ENCODE measurements at regions not wholly inside any gene's neighbourhood (a gene's known extent, or its start where the extent isn't known, plus 50 kb on each side); places are given as distances from the start of the nearest gene placed in this dataset.
"Not testable (repeated sequence)": the region's sequence is repeated elsewhere in the genome, so short reads cannot be mapped to it uniquely, and the experiment has no call there.

DNA sequence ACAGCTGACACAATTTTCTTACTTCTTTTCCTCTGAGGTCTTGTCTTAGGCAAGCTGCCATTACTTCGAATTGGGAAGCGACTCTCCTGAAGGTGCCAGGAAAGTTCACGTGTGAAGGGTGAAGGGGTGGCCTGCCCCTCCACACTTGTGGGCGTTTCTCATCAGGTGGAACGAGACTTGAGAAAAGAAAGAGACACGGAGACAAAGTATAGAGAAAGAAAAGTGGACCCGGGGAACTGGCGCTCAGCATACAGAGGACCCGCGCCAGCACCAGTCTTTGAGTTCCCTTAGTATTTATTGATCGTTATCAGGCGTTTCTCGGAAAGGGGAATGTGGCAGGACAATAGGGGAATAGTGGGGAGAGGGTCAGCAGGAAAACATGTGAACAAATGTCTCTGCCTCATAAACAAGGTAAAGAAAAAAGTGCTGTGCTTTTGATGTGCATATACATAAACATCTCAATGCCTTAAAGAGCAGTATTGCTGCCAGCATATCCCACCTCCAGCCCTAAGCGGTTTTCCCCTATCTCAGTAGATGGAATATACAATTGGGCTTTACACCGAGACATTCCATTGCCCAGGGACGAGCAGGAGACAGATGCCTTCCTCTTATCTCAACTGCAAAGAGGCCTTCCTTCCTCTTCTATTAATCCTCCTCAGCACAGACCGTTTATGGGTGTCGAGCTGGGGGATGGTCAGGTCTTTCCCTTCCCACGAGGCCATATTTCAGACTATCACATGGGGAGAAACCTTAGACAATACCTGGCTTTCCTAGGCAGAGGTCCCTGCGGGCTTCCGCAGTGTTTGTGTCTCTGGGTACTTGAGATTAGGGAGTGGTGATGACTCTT, 367.0 kb upstream of the SGCG start:
- TF ChIP-seq, protein P1, sequence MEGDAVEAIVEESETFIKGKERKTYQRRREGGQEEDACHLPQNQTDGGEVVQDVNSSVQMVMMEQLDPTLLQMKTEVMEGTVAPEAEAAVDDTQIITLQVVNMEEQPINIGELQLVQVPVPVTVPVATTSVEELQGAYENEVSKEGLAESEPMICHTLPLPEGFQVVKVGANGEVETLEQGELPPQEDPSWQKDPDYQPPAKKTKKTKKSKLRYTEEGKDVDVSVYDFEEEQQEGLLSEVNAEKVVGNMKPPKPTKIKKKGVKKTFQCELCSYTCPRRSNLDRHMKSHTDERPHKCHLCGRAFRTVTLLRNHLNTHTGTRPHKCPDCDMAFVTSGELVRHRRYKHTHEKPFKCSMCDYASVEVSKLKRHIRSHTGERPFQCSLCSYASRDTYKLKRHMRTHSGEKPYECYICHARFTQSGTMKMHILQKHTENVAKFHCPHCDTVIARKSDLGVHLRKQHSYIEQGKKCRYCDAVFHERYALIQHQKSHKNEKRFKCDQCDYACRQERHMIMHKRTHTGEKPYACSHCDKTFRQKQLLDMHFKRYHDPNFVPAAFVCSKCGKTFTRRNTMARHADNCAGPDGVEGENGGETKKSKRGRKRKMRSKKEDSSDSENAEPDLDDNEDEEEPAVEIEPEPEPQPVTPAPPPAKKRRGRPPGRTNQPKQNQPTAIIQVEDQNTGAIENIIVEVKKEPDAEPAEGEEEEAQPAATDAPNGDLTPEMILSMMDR (conservative IDR thresholded peaks at IDR 0.05; ENCODE audit: low read length): not testable (repeated sequence)
- not testable (repeated sequence) for TF ChIP-seq EZH2phosphoT487 (IDR thresholded peaks at IDR 0.05; ENCODE audit: borderline replicate concordance)
